Osteocyte (in vitro differentiated cells): ENCODE measurements at regions not wholly inside any gene's neighbourhood (a gene's known extent, or its start where the extent isn't known, plus 50 kb on each side); places are given as distances from the start of the nearest gene placed in this dataset.

ENCODE experiments used
- DNase-seq: peaks from one replicate; pipeline ENCODE4 v3.0.0; 2021; ENCODE audit warnings: mixed read lengths; ENCODE audit not compliant: unreplicated experiment; ENCODE audit errors: extremely low spot score
- H3K27ac Mint-ChIP-seq: one replicate; pipeline ENCODE4 v1.8.0; 2021; ENCODE audit warnings: mild to moderate bottlenecking, mixed read lengths; ENCODE audit not compliant: unreplicated experiment
- H3K27me3 Mint-ChIP-seq: one replicate; pipeline ENCODE4 v1.8.0; 2021; ENCODE audit warnings: mixed read lengths; ENCODE audit not compliant: unreplicated experiment
- H3K36me3 Mint-ChIP-seq: one replicate; pipeline ENCODE4 v1.8.0; 2021; ENCODE audit warnings: mixed read lengths; ENCODE audit not compliant: unreplicated experiment
- H3K4me1 Mint-ChIP-seq: one replicate; pipeline ENCODE4 v1.8.0; 2021; ENCODE audit warnings: mixed read lengths; ENCODE audit not compliant: unreplicated experiment
- H3K4me3 Mint-ChIP-seq: one replicate; pipeline ENCODE4 v1.8.0; 2021; ENCODE audit warnings: mild to moderate bottlenecking, moderate library complexity, mixed read lengths; ENCODE audit not compliant: unreplicated experiment
- H3K9me3 Mint-ChIP-seq: one replicate; pipeline ENCODE4 v1.8.0; 2021; ENCODE audit warnings: mixed read lengths; ENCODE audit not compliant: unreplicated experiment
- CTCF ChIP-seq: fragments of 200-600 bp; sonication (generic); IDR thresholded peaks from 2 replicates; pipeline ENCODE4 v1.5.0; 2021; ENCODE audit warnings: antibody characterized with exemption, mild to moderate bottlenecking, moderate library complexity

GRCh38 chr2:43111788-43112554, 114.4 kb downstream of the ZFP36L2 start:
- H3K27ac Mint-ChIP-seq: no peak overlapping the region
- H3K36me3 Mint-ChIP-seq: no peaks in the 10 kb centered on the region
- H3K4me3 Mint-ChIP-seq: no peak overlapping the region
- H3K4me1 Mint-ChIP-seq: peaks cover 23% of the 10 kb centered on the region
- no peak for DNase-seq
- H3K27me3 Mint-ChIP-seq: no peaks in the 10 kb centered on the region
- no peak for TF ChIP-seq CTCF
- H3K9me3 Mint-ChIP-seq: peaks cover 4% of the 10 kb centered on the region

GRCh38 chr2:43110442-43110871, 115.9 kb downstream of the ZFP36L2 start:
- Mint-ChIP-seq H3K9me3 (peaks cover 4% of the 10 kb centered on the region), H3K4me1 (peaks cover 38% of the 10 kb centered on the region), H3K27me3 (no peaks in the 10 kb centered on the region), H3K4me3 (no peak overlapping the region), H3K27ac (no peak overlapping the region), H3K36me3 (no peaks in the 10 kb centered on the region)
- no peak for TF ChIP-seq CTCF
- no peak for DNase-seq

GRCh38 chr2:43109261-43109743, 117.1 kb downstream of the ZFP36L2 start:
- Mint-ChIP-seq H3K4me1 (peaks cover 45% of the 10 kb centered on the region), H3K27me3 (no peaks in the 10 kb centered on the region), H3K36me3 (no peaks in the 10 kb centered on the region), H3K9me3 (peaks cover 4% of the 10 kb centered on the region), H3K4me3 (no peak overlapping the region), H3K27ac (no peak overlapping the region)
- no peak for TF ChIP-seq CTCF
- no peak for DNase-seq

- H3K4me3 Mint-ChIP-seq: no peak overlapping the region
- H3K9me3 Mint-ChIP-seq: no peaks in the 10 kb centered on the region
- H3K27me3 Mint-ChIP-seq: no peaks in the 10 kb centered on the region
- H3K27ac Mint-ChIP-seq: no peak overlapping the region
- H3K36me3 Mint-ChIP-seq: no peaks in the 10 kb centered on the region
- peaks cover 57% of the 10 kb centered on the region for H3K4me1 Mint-ChIP-seq
- no peak for TF ChIP-seq CTCF
- DNase-seq: no peak
Observed at GRCh38 chr2:43107679-43108078, 118.7 kb downstream of the ZFP36L2 start.
